Fibroblast of peridontal ligament (primary cell): ENCODE measurements at regions not wholly inside any gene's neighbourhood (a gene's known extent, or its start where the extent isn't known, plus 50 kb on each side); places are given as distances from the start of the nearest gene placed in this dataset.

ENCODE experiments used
- DNase-seq: peaks from one replicate; pipeline ENCODE4 v3.0.0-alpha.2; 2010; ENCODE audit errors: extremely low read depth

GRCh38 chr20:46811224-46812084, 83.2 kb upstream of the EYA2 start:
- DNase-seq: no peak

DNA sequence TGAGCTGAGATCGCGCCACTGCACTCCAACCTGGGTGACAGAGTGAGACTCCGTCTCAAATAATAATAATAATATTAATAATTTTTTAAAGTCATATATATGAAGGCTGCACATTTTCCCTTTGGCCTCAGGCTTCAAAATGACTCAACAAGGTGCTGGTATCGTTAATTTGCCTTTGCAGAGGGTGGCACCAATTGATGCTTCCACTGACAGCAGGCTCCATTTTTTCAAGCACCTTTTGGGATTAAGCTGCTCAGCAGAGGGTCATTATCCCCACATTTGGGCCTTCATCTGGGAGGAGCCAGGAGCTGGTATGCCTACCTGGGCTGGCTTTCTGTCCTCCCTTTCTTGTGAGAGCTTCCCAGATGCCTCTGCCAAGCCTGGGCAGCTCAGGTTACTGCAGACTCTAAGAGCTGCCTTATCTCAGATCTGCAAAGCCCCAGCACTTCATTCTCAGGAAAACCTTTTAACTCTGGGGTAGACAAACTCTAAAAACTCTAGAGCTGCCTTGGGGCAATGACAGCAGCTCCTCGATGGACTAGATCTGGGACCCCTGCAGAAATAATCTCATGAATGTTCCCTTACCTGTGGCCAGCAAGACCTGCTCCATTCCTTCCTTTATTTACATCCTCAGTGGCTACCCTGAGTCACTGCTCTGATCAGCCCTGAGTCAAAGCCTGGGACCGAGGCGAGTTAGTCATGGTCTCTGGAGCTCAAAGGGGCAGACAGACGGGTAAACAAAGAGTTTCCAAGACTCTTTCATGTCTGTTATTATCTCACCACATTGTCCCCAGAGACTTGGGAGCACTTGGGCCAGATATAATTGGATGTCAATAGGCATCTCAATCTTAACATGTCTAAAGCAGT, 80.0 kb upstream of the EYA2 start:
- DNase-seq: peak; percentile 50

DNA sequence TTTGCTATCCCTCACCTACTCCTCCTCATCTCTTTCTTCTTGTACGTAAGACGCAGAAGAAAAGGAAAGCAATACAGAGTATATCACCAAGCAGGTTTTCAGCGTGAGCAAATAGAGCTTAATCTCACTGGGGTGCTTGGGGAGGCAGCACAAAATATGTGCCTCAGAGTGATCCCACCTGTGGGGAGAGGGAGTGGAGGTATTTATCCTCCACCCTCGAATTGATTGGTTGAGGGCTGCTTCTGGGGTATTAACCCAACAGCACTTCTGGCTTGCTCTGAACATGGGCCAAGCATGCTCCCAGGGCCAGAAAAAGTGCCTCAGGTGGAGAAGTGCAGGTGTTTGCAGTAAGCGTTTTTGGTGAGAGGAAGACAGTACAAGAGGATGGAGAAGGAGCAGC, 78.5 kb upstream of the EYA2 start:
- no peak for DNase-seq

DNA sequence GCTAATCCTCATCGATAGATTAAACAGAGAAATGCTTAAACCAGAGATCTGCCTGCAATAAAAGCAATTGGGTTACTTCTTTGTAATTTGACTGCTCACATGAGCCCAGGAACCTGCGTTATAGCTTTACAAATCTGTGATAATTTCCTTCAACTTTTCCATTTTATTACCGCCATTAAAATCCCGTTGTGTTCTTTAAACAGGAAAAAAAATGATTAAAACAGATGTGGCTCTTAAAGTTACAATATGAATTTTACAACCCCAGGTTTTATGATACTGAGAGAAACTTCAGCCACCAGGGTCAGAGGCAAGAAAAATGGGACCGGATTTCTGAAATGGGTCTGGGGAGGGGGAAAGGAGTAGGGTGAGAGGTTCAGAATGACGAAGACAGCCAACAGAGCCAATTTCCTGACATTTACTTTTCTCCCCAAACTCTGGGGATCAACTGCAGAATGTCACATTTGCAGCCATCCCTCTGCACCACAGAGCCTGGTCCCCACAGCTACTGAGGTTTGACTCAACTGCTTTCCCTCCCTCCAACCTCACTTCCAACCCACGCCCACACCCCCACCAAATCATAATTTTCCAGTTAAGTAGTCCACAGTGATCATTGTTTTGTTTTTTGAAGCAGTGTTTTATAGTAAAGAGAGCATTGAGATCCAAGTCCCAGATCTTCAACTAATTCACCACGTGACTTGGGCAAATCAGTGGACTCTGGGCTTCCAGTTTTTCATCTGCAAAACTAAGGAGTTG, 77.6 kb upstream of the EYA2 start:
- DNase-seq: no peak

- no peak for DNase-seq
Observed at GRCh38 chr20:46820682-46821081, 74.0 kb upstream of the EYA2 start.

- no peak for DNase-seq
Observed at GRCh38 chr20:46823271-46823751, 71.3 kb upstream of the EYA2 start.

GRCh38 chr20:46823753-46824152, 70.9 kb upstream of the EYA2 start:
- DNase-seq: no peak

- peak; percentile 34 for DNase-seq
Observed at GRCh38 chr20:46826343-46826984, 68.2 kb upstream of the EYA2 start.

DNA sequence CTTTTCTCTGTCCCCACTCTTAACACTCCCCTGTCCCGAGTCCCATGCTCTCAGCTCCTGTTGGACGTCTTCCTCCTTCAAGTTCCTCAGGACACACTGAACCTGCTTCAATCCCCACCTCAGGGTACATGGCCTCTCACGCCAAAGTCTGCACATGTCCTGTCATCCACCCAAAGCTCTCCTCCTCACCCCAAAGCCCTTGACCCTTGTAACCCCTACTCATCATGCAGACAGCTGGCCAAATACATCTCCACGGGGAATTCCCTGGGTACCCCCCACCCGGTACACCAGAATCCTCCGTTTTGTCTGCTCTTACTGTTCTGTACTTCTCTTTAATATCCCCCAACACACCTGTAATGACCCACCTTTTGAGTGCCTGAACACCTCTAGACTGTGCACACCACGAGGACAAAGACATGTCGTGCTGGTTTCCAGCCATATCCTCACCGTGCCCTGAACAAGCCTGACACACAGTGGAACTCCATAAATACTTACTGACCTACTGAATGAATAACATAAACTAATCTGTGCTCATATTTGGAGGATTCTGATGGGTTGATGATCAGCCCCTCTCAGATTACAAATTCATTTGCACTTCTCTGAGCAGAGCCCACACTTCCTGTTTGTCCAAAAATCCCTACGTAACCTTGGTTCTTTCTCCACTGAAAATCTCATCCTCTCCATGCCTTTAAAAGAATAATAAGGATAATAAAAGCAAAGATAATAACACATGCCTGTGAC, 66.8 kb upstream of the EYA2 start:
- no peak for DNase-seq

- peak; percentile 75 for DNase-seq
Observed at GRCh38 chr20:46828471-46828870, 66.2 kb upstream of the EYA2 start.

- no peak for DNase-seq
Observed at GRCh38 chr20:46830886-46831632, 63.6 kb upstream of the EYA2 start.

- DNase-seq: no peak
Observed at GRCh38 chr20:46831633-46832011, 63.0 kb upstream of the EYA2 start.

DNA sequence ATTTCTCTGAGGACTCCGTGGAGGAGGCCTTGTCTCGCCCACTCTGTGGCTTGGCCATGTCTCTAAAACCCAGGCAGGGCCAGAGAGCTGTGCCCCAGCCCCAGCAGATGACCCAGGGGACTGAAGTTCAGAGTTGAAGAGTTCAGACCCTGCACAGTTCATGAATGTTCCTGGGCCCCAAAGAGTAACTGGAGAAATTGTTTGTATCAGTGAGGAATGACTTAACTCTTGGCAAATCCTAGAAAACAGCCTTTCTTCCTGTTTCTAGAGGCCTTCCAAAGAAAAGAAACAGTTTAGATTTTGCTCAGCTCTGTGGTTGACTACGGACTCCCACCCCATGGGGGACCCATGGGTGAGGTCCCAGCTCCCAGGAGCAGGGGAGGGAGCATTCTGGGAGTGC, 62.1 kb upstream of the EYA2 start:
- DNase-seq: peak; percentile 43

- no peak for DNase-seq
Observed at GRCh38 chr20:46833360-46833759, 61.3 kb upstream of the EYA2 start.

- no peak for DNase-seq
Observed at GRCh38 chr20:46835418-46835817, 59.2 kb upstream of the EYA2 start.

DNA sequence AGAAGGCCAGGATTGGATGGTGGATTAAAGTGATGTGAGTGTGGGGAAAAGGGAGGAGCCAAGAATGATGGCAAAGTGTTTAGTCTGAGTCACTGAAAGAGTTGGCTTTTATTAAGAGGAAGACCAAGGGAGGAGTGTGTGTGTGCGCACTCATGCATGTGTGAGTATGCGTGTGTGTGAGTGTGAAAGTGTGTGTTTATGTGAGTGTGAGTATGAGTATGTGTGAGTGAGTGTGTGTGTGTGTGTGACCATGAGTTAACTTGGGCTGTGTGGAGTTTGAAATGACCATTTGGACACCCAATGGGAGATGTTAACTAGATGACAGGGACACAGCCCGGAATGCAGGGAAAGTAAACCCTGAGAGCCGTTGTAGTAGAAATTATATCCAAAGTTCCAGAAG, 57.6 kb upstream of the EYA2 start:
- DNase-seq: no peak

DNA sequence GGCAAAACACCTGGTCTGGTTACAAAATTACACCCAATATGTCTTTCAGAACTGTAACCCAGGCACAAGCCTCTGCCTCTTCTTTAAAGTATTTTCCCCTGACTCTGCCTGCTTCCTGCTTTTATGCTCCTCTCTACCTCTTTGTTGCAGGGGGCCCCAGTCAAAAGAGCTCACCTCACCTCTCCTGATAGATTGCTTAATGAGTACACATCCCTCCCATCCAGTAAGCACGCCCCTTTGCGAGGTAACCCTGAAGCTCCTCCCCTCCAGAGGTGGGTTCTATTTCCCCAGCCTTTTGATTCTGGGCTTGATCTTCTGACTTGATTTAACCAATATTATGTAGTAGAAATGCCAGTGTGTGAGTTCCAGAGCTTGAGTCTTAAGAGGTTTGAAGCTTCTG, 56.6 kb upstream of the EYA2 start:
- no peak for DNase-seq

DNA sequence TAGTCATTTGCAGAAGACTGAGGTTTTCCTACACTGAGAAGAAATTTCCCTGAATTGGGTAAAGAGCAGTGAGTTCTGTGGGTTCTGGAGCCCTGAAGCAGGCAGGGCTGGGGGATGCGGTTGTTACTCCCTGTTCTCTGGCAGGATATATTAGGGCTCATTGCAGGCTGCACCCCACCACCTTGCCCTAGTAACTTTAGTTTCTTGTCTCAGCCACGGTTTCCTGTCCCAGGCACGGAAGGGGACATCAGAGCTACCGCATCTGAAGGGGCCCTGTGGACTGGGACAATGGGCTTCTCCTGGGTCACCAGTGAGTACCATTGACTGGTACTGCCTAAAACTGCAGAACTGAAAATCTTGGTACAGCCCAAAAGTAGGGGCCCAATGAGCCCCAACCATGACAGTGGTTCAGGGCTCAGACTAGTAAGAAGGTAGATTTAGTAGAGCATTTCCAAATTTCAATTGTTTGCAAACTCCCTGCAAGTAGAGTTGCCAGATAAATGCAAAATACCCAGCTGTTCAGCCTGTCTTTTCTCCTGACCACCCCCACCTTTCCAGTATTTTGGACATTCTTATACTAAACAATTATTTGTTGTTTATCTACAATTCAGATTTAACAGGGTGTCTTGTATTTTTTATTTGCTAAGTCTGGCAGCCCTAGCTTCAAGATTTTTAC, 54.5 kb upstream of the EYA2 start:
- no peak for DNase-seq
